Breast epithelium (tissue), 3 donors: ENCODE measurements at regions not wholly inside any gene's neighbourhood (a gene's known extent, or its start where the extent isn't known, plus 50 kb on each side); places are given as distances from the start of the nearest gene placed in this dataset.

ENCODE experiments used
- CTCF ChIP-seq, 3 donors: fragments of 450-650 bp; IDR thresholded peaks; one replicate each; pipeline ENCODE4 v1.5.1; 2016 to 2017; ENCODE audit warnings: antibody characterized with exemption in 3 of 3, mild to moderate bottlenecking in 3 of 3, moderate library complexity in 3 of 3
- POLR2A ChIP-seq: fragments of 450-650 bp; IDR thresholded peaks from one replicate; pipeline ENCODE4 v1.6.1; 2016; ENCODE audit warnings: antibody characterized with exemption, mild to moderate bottlenecking, moderate library complexity

GRCh38 chr12:92394895-92395294 lies 249.2 kb upstream of the BTG1 start:
- no peak for TF ChIP-seq CTCF (IDR thresholded peaks at IDR 0.05)
- no peak for TF ChIP-seq POLR2A
